NCI-H187 treated with DMSO at 0.1 percent for 48 hours (cell line): ENCODE measurements at regions not wholly inside any gene's neighbourhood (a gene's known extent, or its start where the extent isn't known, plus 50 kb on each side); places are given as distances from the start of the nearest gene placed in this dataset.
"Not testable (repeated sequence)": the region's sequence is repeated elsewhere in the genome, so short reads cannot be mapped to it uniquely, and the experiment has no call there.

Source experiments
- DNase-seq: peaks from one replicate; lab custom pipeline; 2025; lab: John Stamatoyannopoulos, UW

DNA sequence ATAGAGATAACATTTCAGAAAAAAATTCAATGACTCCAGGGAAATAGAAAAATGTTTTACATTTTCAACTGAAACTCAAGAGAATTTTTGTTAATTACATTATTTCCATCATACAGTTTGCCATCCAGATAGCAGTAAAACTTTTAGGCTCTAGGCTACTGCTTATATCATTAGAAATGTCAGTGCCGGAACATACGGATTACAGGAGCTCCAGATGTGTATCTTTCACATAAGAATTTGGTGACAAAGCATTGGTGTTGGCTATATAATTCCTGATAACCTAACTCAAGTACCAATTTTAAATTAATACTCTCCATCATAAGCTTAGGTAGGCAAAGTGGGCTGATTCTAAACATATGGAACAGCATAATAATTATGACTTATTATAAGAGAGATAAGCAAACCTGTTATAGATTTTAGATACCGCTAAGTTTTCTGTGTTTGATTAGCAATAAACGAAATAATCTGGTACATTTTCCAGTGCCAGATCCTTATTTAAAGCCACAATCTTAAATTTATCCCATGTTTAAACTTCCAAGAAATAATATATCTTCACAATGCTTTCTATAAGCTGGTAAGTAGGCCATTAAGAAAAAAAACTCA lies 637.9 kb downstream of the NXPH1 start:
- DNase-seq = no peak

- not testable (repeated sequence) for DNase-seq
Measured at GRCh38 chr7:9075774-9076173, 642.4 kb downstream of the NXPH1 start.

- DNase-seq = no peak
Measured at GRCh38 chr7:9082203-9082602, 648.8 kb downstream of the NXPH1 start.

GRCh38 chr7:9083837-9084236 lies 650.4 kb downstream of the NXPH1 start:
- no peak for DNase-seq

DNA sequence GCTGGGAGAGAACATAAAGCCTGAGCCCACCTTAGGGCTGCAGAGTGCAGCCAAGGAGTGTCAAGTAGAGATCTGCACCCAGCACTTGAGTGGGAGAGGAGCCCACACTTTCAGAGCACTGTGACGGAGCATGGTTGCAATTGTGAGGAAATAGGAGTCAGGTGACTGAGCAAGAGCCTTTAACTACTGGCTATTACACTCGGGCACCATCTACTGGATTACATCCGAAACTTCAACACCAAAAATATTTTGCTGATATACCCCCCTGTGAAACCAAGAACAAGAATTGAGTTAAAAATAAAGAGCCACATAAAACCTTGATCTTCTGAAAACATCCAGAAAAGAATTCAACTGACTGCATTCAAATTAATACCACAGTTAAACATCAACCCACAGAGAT lies 657.9 kb downstream of the NXPH1 start:
- DNase-seq = no peak

GRCh38 chr7:9097565-9098060 lies 664.2 kb downstream of the NXPH1 start:
- no peak for DNase-seq

GRCh38 chr7:9100289-9100688 lies 666.9 kb downstream of the NXPH1 start:
- DNase-seq = no peak

GRCh38 chr7:9102846-9103245 lies 669.4 kb downstream of the NXPH1 start:
- DNase-seq = no peak

GRCh38 chr7:9106747-9107146 lies 673.3 kb downstream of the NXPH1 start:
- no peak for DNase-seq

DNA sequence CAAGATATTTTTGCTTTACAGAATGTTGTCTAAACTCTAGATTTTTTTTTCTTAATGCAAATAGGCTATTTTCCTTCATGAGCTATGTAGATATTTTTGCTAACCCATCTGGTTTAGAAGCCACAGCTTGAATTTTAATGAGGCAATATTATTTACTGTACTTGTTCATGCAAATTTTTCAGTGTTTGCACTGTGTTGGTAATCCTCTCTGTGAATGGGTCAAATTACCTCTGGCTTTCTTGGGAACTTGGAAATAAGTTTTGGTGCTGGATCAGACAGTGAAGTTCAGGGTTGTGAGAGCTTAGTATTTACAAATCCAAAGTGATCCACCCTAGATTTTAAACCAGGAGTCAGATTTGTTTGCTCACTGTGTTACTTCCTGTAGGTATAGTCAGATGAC lies 686.9 kb downstream of the NXPH1 start:
- DNase-seq = no peak

DNA sequence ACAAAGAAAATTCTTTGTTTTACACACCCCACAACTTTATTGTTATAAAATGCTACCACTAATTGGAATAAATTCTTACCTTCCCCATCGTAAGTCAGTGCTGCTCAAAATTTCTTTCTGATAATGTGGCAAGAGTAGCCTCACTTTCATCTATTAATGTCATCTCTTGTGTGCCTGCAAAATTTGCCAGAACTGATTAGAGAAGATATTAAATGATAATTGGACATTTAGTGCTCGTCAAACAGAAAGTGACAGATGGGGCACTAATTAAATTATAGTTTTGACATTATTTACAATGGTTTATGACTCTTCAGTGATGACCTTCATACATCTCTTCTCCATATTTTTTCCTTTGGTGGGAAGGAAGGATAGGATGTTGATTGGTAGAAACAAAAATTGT lies 690.9 kb downstream of the NXPH1 start:
- no peak for DNase-seq

DNA sequence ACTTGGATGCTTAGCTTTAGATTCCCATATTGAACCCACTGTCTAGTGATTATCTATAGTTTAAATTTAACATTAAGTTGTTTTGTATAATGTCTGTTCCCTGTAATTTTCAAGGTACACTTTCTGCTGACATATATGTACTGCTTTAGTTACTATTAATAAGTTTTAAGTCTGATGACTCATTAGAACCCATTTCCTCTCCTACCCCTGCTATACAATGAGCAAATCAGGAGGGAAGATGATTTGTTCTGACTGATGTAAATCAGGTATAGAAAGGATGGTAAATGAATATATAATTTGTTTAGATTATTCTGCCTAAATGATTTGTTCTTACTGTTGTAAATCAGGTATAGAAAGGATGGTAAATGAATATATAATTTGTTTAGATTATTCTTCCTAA lies 691.8 kb downstream of the NXPH1 start:
- DNase-seq = no peak

DNA sequence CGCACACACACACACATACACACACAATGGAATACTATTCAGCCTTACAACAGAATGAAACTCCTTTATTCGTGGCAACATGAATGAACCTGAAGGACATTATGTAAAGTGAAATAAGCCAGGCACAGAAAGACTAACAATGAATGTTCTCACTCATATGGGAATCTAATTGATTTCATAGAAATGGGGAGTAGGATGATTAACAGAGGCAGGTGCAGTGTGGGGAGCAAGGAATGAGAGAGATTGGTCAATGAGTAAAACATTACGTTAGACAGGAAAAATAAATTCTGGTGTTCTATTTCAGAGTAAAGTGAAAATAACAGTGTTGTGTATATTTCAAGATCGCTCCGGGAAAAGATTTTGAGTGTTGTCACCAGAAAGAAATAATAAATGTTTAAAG lies 694.5 kb downstream of the NXPH1 start:
- DNase-seq = no peak

DNA sequence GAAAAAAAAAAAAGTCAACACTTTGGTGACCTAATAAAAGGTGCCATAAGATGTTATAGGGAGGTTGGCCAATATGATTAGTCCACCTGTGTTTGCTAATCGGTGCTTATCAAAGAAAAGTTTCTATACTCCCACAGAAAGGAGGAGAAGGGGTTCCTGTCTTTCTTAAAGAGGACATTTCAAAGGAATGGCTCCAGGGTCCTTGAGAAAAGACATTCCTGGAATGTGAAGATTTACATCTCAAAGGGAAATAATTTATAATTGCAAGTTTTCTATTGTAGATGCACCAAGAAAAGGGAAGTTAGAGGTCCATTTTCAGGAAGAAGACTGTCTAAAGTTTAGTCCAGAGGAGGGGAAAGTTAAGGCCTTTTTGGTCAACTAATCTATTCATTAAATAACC lies 715.3 kb downstream of the NXPH1 start:
- no peak for DNase-seq

DNA sequence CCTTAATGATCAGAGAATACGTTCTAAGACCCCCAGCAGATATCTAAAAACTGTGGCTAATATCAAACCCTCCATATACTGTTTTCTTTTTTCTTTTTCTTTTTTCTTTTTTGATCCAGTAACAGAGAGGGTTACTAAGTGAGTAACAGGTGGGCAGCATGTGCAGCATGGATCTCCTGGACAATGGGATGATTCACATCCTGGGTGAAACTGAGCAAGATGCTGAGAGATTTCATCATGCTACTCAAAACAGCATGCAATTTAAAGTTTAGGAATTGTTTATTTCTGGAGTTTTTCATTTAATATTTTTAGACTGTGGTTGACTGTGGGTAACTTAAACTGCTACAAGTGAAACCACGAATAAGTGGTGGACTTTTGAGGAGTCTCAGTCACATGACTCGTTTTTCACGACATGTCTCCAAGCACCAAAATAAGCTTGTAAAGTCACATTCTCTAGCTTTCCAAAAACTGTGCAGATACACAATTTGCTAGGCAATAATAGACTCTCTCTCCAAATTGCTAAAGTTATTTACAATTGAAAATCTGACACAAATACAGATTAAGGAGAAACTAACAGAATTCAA lies 716.2 kb downstream of the NXPH1 start:
- no peak for DNase-seq

GRCh38 chr7:9163691-9164090 lies 730.3 kb downstream of the NXPH1 start:
- not testable (repeated sequence) for DNase-seq

GRCh38 chr7:9175871-9176270 lies 742.5 kb downstream of the NXPH1 start:
- DNase-seq = no peak

- no peak for DNase-seq
Measured at GRCh38 chr7:9181356-9181755, 747.9 kb downstream of the NXPH1 start.

GRCh38 chr7:9186730-9187129 lies 753.3 kb downstream of the NXPH1 start:
- no peak for DNase-seq

GRCh38 chr7:9189703-9190102 lies 756.3 kb downstream of the NXPH1 start:
- DNase-seq = no peak

- no peak for DNase-seq
Measured at GRCh38 chr7:9192969-9193368, 759.6 kb downstream of the NXPH1 start.

GRCh38 chr7:9200626-9201025 lies 767.2 kb downstream of the NXPH1 start:
- no peak for DNase-seq

- no peak for DNase-seq
Measured at GRCh38 chr7:9201928-9202327, 768.5 kb downstream of the NXPH1 start.

DNA sequence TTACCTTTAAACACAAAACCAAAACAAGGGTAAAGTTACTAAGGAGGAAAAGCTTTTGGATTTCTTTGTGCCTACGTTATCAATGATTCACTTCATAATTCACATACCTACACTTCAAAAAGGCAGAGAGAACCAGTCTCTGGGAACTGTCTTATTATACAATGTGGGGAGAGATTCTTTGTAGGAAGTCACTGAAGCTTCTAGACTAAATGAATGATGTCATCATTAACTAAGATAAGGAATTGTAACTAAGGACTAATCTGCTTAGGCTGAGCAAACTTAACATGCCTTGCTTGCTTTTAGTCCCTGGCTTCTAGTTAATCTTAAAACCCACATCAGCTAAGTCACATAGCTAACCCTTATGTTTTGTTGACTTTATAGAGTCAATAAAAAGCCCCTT lies 771.2 kb downstream of the NXPH1 start:
- DNase-seq = no peak
